ENCODE measurements at regions not wholly inside any gene's neighbourhood (a gene's known extent, or its start where the extent isn't known, plus 50 kb on each side); places are given as distances from the start of the nearest gene placed in this dataset.

DNA sequence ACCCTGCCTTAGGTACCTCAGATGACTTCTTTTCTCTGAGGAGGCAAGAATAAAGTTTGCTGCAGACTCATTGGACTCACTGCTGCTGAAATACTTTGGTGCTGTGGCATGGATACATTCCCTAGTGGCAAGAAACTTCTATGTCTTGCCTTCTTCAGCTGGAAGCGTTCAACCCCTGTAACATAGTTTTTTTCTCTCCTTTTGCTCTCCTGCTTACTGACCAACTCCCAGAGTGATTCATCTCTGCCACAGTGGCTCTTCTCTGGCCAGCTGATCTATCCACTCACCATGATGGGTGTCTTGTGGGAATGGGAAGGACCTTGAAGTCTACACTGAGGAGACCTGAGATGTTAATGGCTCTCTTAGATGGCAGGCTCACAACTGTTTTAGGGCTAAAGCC lies 309.3 kb upstream of the LRRTM4 start:
- peaks cover 22% of the 10 kb centered on the region for H3K36me3 Mint-ChIP-seq (ENCODE audit: unreplicated experiment)
- H3K4me3 Mint-ChIP-seq (ENCODE audit: unreplicated experiment): no peak overlapping the region
- no peak overlapping the region for H3K27ac Mint-ChIP-seq (ENCODE audit: unreplicated experiment)
- H3K4me1 Mint-ChIP-seq (ENCODE audit: low read depth, unreplicated experiment): no peaks in the 10 kb centered on the region
- no peak for DNase-seq
- H3K27me3 Mint-ChIP-seq (ENCODE audit: unreplicated experiment): no peaks in the 10 kb centered on the region
- TF ChIP-seq, protein P1, sequence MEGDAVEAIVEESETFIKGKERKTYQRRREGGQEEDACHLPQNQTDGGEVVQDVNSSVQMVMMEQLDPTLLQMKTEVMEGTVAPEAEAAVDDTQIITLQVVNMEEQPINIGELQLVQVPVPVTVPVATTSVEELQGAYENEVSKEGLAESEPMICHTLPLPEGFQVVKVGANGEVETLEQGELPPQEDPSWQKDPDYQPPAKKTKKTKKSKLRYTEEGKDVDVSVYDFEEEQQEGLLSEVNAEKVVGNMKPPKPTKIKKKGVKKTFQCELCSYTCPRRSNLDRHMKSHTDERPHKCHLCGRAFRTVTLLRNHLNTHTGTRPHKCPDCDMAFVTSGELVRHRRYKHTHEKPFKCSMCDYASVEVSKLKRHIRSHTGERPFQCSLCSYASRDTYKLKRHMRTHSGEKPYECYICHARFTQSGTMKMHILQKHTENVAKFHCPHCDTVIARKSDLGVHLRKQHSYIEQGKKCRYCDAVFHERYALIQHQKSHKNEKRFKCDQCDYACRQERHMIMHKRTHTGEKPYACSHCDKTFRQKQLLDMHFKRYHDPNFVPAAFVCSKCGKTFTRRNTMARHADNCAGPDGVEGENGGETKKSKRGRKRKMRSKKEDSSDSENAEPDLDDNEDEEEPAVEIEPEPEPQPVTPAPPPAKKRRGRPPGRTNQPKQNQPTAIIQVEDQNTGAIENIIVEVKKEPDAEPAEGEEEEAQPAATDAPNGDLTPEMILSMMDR (IDR thresholded peaks at IDR 0.05; ENCODE audit: partially characterized antibody, unreplicated experiment): no peak
- peaks cover 5% of the 10 kb centered on the region for H3K9me3 Mint-ChIP-seq (ENCODE audit: unreplicated experiment)

DNA sequence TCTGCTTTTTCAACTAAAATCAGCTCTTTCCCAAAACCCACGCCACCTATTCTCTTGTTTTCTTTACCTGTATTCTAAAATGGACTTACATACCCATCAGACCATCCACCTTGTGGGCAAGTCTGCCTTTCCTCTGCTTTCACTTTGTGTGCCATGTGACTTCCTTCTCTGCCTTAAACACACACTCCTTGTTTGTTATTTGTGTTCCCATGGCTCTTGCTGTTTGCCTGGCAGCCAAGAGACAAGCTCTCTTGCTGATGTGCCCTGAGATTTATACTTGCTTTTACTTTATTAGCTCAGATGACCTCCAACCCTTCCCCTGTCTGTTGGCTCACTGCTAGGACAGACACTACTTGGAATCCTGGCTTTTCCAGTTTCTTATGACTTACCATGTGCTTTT lies 309.7 kb upstream of the LRRTM4 start:
- DNase-seq: no peak
- no peak overlapping the region for H3K27ac Mint-ChIP-seq (ENCODE audit: unreplicated experiment)
- H3K27me3 Mint-ChIP-seq (ENCODE audit: unreplicated experiment): no peaks in the 10 kb centered on the region
- H3K4me3 Mint-ChIP-seq (ENCODE audit: unreplicated experiment): no peak overlapping the region
- peaks cover 5% of the 10 kb centered on the region for H3K9me3 Mint-ChIP-seq (ENCODE audit: unreplicated experiment)
- H3K4me1 Mint-ChIP-seq (ENCODE audit: low read depth, unreplicated experiment): no peaks in the 10 kb centered on the region
- H3K36me3 Mint-ChIP-seq (ENCODE audit: unreplicated experiment): peaks cover 22% of the 10 kb centered on the region
- TF ChIP-seq, protein P1 (IDR thresholded peaks at IDR 0.05; ENCODE audit: partially characterized antibody, unreplicated experiment): no peak

DNA sequence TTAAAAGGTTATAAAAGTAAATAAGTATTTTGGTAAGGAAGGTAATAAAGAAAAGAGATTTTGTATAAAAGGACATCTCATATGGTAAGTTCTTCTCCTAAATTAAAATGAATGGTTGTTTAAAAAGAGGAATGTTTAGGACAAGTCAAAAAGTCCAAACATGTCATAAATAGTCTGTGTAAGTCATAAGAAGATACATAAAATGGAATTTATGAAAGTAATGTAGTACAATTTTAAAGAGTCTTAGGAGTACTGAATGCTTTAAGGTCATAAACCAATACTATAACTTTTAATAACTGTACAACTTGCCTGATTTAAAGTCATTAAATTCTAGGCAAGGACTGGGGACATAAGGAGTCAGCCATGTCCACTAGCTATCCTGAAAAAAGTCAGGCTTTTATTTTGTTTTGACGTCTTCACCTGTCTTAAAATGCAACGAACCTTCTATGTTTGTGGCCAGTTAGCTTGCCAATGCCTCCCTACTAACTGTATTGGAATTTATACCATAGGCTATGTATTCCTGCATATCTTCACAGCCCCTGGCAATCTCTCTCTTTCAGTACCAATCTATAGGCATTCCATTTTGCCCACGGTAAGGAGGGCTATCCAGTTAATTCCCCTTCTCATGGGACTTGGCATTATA lies 312.3 kb upstream of the LRRTM4 start:
- Mint-ChIP-seq H3K36me3 (ENCODE audit: unreplicated experiment) (peaks cover 22% of the 10 kb centered on the region), H3K4me3 (ENCODE audit: unreplicated experiment) (no peak overlapping the region), H3K27me3 (ENCODE audit: unreplicated experiment) (no peaks in the 10 kb centered on the region), H3K9me3 (ENCODE audit: unreplicated experiment) (peaks cover 5% of the 10 kb centered on the region), H3K27ac (ENCODE audit: unreplicated experiment) (no peak overlapping the region), H3K4me1 (ENCODE audit: low read depth, unreplicated experiment) (no peaks in the 10 kb centered on the region)
- TF ChIP-seq, protein P1 (IDR thresholded peaks at IDR 0.05; ENCODE audit: partially characterized antibody, unreplicated experiment): no peak
- no peak for DNase-seq

DNA sequence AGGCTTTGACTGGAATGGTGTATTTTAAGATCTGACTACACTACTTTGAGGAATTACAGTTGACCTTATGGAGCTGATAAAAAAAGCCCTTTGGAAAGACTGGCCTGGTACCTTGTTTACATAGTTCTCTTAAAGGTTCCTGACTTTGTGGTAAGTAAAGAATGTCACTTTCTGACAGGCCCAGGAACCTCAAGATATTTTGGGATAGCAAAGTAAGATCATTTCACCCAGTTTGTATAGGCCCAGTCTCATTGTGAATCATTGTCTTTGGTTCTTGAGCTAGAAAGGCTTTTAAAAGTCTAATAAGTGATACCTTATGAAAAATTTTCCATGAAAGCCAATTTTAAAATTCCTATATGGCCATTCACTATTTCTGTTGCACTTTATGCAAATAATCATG lies 316.3 kb upstream of the LRRTM4 start:
- peaks cover 5% of the 10 kb centered on the region for H3K9me3 Mint-ChIP-seq (ENCODE audit: unreplicated experiment)
- no peak overlapping the region for H3K4me3 Mint-ChIP-seq (ENCODE audit: unreplicated experiment)
- TF ChIP-seq, protein P1 (IDR thresholded peaks at IDR 0.05; ENCODE audit: partially characterized antibody, unreplicated experiment): no peak
- no peak overlapping the region for H3K27ac Mint-ChIP-seq (ENCODE audit: unreplicated experiment)
- H3K36me3 Mint-ChIP-seq (ENCODE audit: unreplicated experiment): peaks cover 17% of the 10 kb centered on the region
- H3K4me1 Mint-ChIP-seq (ENCODE audit: low read depth, unreplicated experiment): no peaks in the 10 kb centered on the region
- peaks cover 3% of the 10 kb centered on the region for H3K27me3 Mint-ChIP-seq (ENCODE audit: unreplicated experiment)
- no peak for DNase-seq

DNA sequence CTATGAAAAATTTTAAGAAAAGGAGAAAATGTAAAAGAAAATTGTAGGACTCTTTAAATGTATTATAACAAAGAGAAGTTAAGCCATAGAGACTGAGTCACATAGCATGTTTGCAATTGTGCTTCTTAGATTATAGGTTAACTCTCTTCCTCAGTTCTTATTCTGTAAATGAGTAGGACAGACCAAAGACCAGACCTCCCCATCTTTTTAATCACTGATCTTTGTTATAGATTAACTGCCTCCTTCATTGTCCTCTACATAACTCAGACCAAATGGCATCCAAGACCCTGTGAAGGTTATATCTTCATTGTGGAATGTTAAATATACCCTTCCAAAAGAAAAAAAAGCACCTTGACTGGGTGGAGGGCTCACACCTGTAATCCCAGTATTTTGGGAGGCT lies 316.9 kb upstream of the LRRTM4 start:
- peaks cover 17% of the 10 kb centered on the region for H3K36me3 Mint-ChIP-seq (ENCODE audit: unreplicated experiment)
- peaks cover 3% of the 10 kb centered on the region for H3K9me3 Mint-ChIP-seq (ENCODE audit: unreplicated experiment)
- no peak overlapping the region for H3K27ac Mint-ChIP-seq (ENCODE audit: unreplicated experiment)
- TF ChIP-seq, protein P1 (IDR thresholded peaks at IDR 0.05; ENCODE audit: partially characterized antibody, unreplicated experiment): no peak
- peaks cover 3% of the 10 kb centered on the region for H3K27me3 Mint-ChIP-seq (ENCODE audit: unreplicated experiment)
- no peak for DNase-seq
- no peak overlapping the region for H3K4me3 Mint-ChIP-seq (ENCODE audit: unreplicated experiment)
- H3K4me1 Mint-ChIP-seq (ENCODE audit: low read depth, unreplicated experiment): no peaks in the 10 kb centered on the region
